ENCODE measurements at regions not wholly inside any gene's neighbourhood (a gene's known extent, or its start where the extent isn't known, plus 50 kb on each side); places are given as distances from the start of the nearest gene placed in this dataset.

- no peak for TF ChIP-seq POLR2A (IDR thresholded peaks at IDR 0.05)
- no peak for TF ChIP-seq EP300 (IDR thresholded peaks at IDR 0.05; ENCODE audit: low read depth)
- TF ChIP-seq POLR2AphosphoS5 (IDR thresholded peaks at IDR 0.05) = no peak
- no peak for TF ChIP-seq CTCF (IDR thresholded peaks at IDR 0.05)
Measured at GRCh38 chr4:77225022-77225421, 68.0 kb downstream of the CCNG2 start.
